Loucy (cell line): ENCODE measurements at regions not wholly inside any gene's neighbourhood (a gene's known extent, or its start where the extent isn't known, plus 50 kb on each side); places are given as distances from the start of the nearest gene placed in this dataset.

Experiments used
- H2AFZ ChIP-seq: fragments of 200-600 bp; sonication (generic); 2 replicates; pipeline ENCODE4 v1.6.0; 2016; ENCODE audit warnings: antibody characterized with exemption, mild to moderate bottlenecking, low read length, moderate library complexity
- H3F3A ChIP-seq: fragments of 200-600 bp; 2 replicates; pipeline ENCODE4 v1.6.0; 2016; ENCODE audit warnings: antibody characterized with exemption, low read depth, mild to moderate bottlenecking
- H3K27me3 ChIP-seq: fragments of 200-600 bp; sonication (generic); 2 replicates; pipeline ENCODE4 v1.6.1; 2014; ENCODE audit warnings: low read length, mild to moderate bottlenecking; ENCODE audit not compliant: insufficient read depth, poor library complexity, severe bottlenecking
- H3K36me3 ChIP-seq: fragments of 200-600 bp; sonication (generic); 2 replicates; pipeline ENCODE4 v1.6.1; 2016; ENCODE audit warnings: low read length; ENCODE audit not compliant: insufficient read depth
- H3K4me1 ChIP-seq: fragments of 200-600 bp; sonication (generic); 2 replicates; pipeline ENCODE4 v1.5.1; 2014; ENCODE audit warnings: low read length, mild to moderate bottlenecking; ENCODE audit not compliant: insufficient read depth, poor library complexity, severe bottlenecking
- H3K4me2 ChIP-seq: fragments of 200-600 bp; sonication (generic); 2 replicates; pipeline ENCODE4 v1.6.0; 2014; ENCODE audit warnings: antibody characterized with exemption, low read length, low read depth, mild to moderate bottlenecking; ENCODE audit not compliant: poor library complexity, severe bottlenecking
- H3K4me3 ChIP-seq: fragments of 200-600 bp; sonication (generic); 2 replicates; pipeline ENCODE4 v1.5.1; 2014; ENCODE audit warnings: low read length, mild to moderate bottlenecking, mixed read lengths; ENCODE audit not compliant: poor library complexity, severe bottlenecking
- H3K79me2 ChIP-seq: fragments of 200-600 bp; sonication (generic); 2 replicates; pipeline ENCODE4 v1.6.1; 2014; ENCODE audit warnings: low read length; ENCODE audit not compliant: insufficient read depth
- H3K9ac ChIP-seq: fragments of 200-600 bp; sonication (generic); 2 replicates; pipeline ENCODE4 v1.6.0; 2014; ENCODE audit warnings: mild to moderate bottlenecking, low read depth, low read length, moderate library complexity; ENCODE audit not compliant: poor library complexity, severe bottlenecking
- H3K9me2 ChIP-seq: fragments of 200-600 bp; sonication (generic); replicated peaks from 2 replicates; pipeline ENCODE4 v1.6.1; 2016; ENCODE audit warnings: low read depth, low read length, mixed read lengths
- H3K9me3 ChIP-seq: fragments of 200-600 bp; sonication (generic); 2 replicates; pipeline ENCODE4 v1.6.1; 2014; ENCODE audit warnings: mild to moderate bottlenecking, antibody characterized with exemption, low read length, low read depth; ENCODE audit not compliant: insufficient read depth
- H4K20me1 ChIP-seq: fragments of 200-600 bp; sonication (generic); 2 replicates; pipeline ENCODE4 v1.6.0; 2014; ENCODE audit warnings: antibody characterized with exemption, low read length, mild to moderate bottlenecking; ENCODE audit not compliant: insufficient read depth, poor library complexity, severe bottlenecking
- CTCF ChIP-seq: fragments of 200-600 bp; sonication (generic); conservative IDR thresholded peaks from 2 replicates; pipeline ENCODE4 v1.5.1; 2014; ENCODE audit warnings: mild to moderate bottlenecking, antibody characterized with exemption, low read length
- EZH2phosphoT487 ChIP-seq: fragments of 200-600 bp; IDR thresholded peaks from 2 replicates; pipeline ENCODE4 v1.6.1; 2018; ENCODE audit warnings: antibody characterized with exemption, mild to moderate bottlenecking, moderate library complexity, borderline replicate concordance

GRCh38 chr3:86740751-86741150, 250.2 kb downstream of the VGLL3 start:
- no peaks in the 10 kb centered on the region for H3F3A ChIP-seq
- no peaks in the 10 kb centered on the region for H3K36me3 ChIP-seq
- no peak overlapping the region for H3K4me2 ChIP-seq
- H3K79me2 ChIP-seq, result no peaks in the 10 kb centered on the region
- no peaks in the 10 kb centered on the region for H4K20me1 ChIP-seq
- H3K9ac ChIP-seq, result no peak overlapping the region
- no peaks in the 10 kb centered on the region for H3K9me2 ChIP-seq
- TF ChIP-seq EZH2phosphoT487, result no peak
- no peak for TF ChIP-seq CTCF
- H3K9me3 ChIP-seq, result no peaks in the 10 kb centered on the region
- H3K27me3 ChIP-seq, result no peaks in the 10 kb centered on the region
- H3K4me1 ChIP-seq, result no peaks in the 10 kb centered on the region
- no peak overlapping the region for H2AFZ ChIP-seq
- H3K4me3 ChIP-seq, result no peak overlapping the region

- no peaks in the 10 kb centered on the region for H3K4me1 ChIP-seq
- no peaks in the 10 kb centered on the region for H3K9me2 ChIP-seq
- no peaks in the 10 kb centered on the region for H4K20me1 ChIP-seq
- no peak overlapping the region for H2AFZ ChIP-seq
- no peaks in the 10 kb centered on the region for H3F3A ChIP-seq
- no peak overlapping the region for H3K4me3 ChIP-seq
- no peaks in the 10 kb centered on the region for H3K79me2 ChIP-seq
- no peaks in the 10 kb centered on the region for H3K9me3 ChIP-seq
- no peak for TF ChIP-seq CTCF
- no peak for TF ChIP-seq EZH2phosphoT487
- no peak overlapping the region for H3K9ac ChIP-seq
- H3K36me3 ChIP-seq, result no peaks in the 10 kb centered on the region
- H3K4me2 ChIP-seq, result no peak overlapping the region
- no peaks in the 10 kb centered on the region for H3K27me3 ChIP-seq
Observed at GRCh38 chr3:86739244-86739643, 251.7 kb downstream of the VGLL3 start.

- Histone ChIP-seq H3K9ac (no peak overlapping the region), H3K27me3 (no peaks in the 10 kb centered on the region), H3K4me3 (no peak overlapping the region), H3K79me2 (no peaks in the 10 kb centered on the region), H3K4me2 (no peak overlapping the region), H3K9me2 (no peaks in the 10 kb centered on the region), H3K36me3 (no peaks in the 10 kb centered on the region), H3K9me3 (no peaks in the 10 kb centered on the region), H4K20me1 (no peaks in the 10 kb centered on the region), H2AFZ (no peak overlapping the region), H3K4me1 (no peaks in the 10 kb centered on the region), H3F3A (no peaks in the 10 kb centered on the region)
- no peak for TF ChIP-seq CTCF
- TF ChIP-seq EZH2phosphoT487, result no peak
Observed at GRCh38 chr3:86738684-86739083, 252.3 kb downstream of the VGLL3 start.
